ENCODE measurements at regions not wholly inside any gene's neighbourhood (a gene's known extent, or its start where the extent isn't known, plus 50 kb on each side); places are given as distances from the start of the nearest gene placed in this dataset.

DNA sequence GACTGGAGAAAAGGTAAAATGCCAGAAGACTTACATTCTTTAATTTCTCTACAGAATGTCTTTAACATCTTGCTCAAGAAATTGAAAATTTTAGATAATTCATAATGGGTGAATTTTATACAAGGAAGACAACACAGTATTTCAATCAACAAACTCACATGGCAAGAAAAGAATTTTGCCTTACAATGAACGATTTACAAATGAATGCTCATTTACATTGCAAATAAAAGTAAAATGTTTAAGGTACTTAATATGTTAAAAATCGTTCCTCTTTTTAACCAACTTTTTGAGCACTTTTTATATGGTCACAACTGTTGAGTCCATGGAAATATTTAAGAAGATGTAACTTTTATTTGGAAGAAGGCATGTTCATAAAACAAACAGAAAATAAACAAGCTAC, 174.8 kb upstream of the UBE2E2 start:
- no peak for DNase-seq (ENCODE audit: low spot score)
- H2AFZ ChIP-seq (ENCODE audit: low read length), result no peak overlapping the region
- H3K18ac ChIP-seq (ENCODE audit: low read length), result no peak overlapping the region
- no peak overlapping the region for H4K91ac ChIP-seq (ENCODE audit: low read depth, low read length, poor library complexity)
- no peak overlapping the region for H2BK5ac ChIP-seq (ENCODE audit: low read length)
- no peak overlapping the region for H3K4me2 ChIP-seq (ENCODE audit: insufficient read depth, low read length, poor library complexity, severe bottlenecking)
- no peaks in the 10 kb centered on the region for H3K36me3 ChIP-seq (replicated peaks in 1 of 2; ENCODE audit: control insufficient read depth in 2 of 2, insufficient read depth in 2 of 2, low read length in 2 of 2)
- WGBS, 2 donors (ENCODE audit: extremely low coverage in 2 of 2, insufficient read length in 2 of 2, insufficient replicate concordance in 1 of 2), result no CpG with 5 or more reads among the region's 2 CpGs
- H2BK120ac ChIP-seq (ENCODE audit: low read depth, low read length), result no peak overlapping the region
- no peak overlapping the region for H3K23ac ChIP-seq (ENCODE audit: low read depth, low read length, poor library complexity)
- H3K9ac ChIP-seq (ENCODE audit: low read depth, low read length, poor library complexity), result no peak overlapping the region
- no peak overlapping the region for H2AK5ac ChIP-seq (ENCODE audit: low read depth, low read length)
- no peaks in the 10 kb centered on the region for H3K9me3 ChIP-seq (replicated peaks in 1 of 2; ENCODE audit: control insufficient read depth in 2 of 2, insufficient read depth in 1 of 2, low read depth in 1 of 2, low read length in 2 of 2)
- H3K4ac ChIP-seq (ENCODE audit: low read length), result no peak overlapping the region
- no peak overlapping the region for H3K27ac ChIP-seq (replicated peaks; ENCODE audit: low read length)
- H3K4me3 ChIP-seq (ENCODE audit: low read length in 2 of 2), result no peak overlapping the region
- no peak overlapping the region for H3K14ac ChIP-seq (ENCODE audit: low read length)
- H3K27me3 ChIP-seq (ENCODE audit: control insufficient read depth in 3 of 3, insufficient read depth in 3 of 3, low read depth in 1 of 3, low read length in 3 of 3), result no peaks in the 10 kb centered on the region
- H3K79me1 ChIP-seq (ENCODE audit: low read depth, low read length), result no peaks in the 10 kb centered on the region
- H2BK12ac ChIP-seq (ENCODE audit: low read length), result no peak overlapping the region
- no peak overlapping the region for H2BK15ac ChIP-seq (ENCODE audit: low read length)
- no peak overlapping the region for H4K8ac ChIP-seq (ENCODE audit: low read depth, low read length)
- no peaks in the 10 kb centered on the region for H3K4me1 ChIP-seq (ENCODE audit: control insufficient read depth in 2 of 2, insufficient read depth in 1 of 2, low read depth in 1 of 2, low read length in 2 of 2)

DNA sequence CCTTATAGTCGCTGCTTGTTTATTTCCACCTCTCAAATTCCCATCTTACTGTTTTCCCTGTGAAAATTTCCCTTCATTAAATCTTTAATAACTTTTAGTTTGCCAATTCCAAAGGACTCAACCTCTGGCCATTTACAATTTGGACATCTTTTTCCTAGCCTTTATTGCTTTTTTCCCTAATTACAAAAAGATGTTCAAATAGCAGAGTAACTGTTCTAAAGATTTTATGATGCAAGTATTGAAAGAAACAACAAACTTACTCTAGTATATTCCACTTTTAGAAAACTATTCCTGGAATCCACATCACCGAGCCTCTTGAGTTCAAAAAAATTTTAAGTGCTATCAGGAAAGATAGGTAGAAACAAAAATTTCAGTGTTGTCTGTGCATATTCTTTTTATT, 174.1 kb upstream of the UBE2E2 start:
- Histone ChIP-seq H3K79me1 (ENCODE audit: low read depth, low read length) (no peaks in the 10 kb centered on the region), H2AFZ (ENCODE audit: low read length) (no peak overlapping the region), H3K9ac (ENCODE audit: low read depth, low read length, poor library complexity) (no peak overlapping the region), H2AK5ac (ENCODE audit: low read depth, low read length) (no peak overlapping the region), H4K8ac (ENCODE audit: low read depth, low read length) (no peak overlapping the region), H3K4ac (ENCODE audit: low read length) (no peak overlapping the region), H3K4me2 (ENCODE audit: insufficient read depth, low read length, poor library complexity, severe bottlenecking) (no peak overlapping the region), H2BK120ac (ENCODE audit: low read depth, low read length) (no peak overlapping the region), H3K27ac (replicated peaks; ENCODE audit: low read length) (no peak overlapping the region), H3K36me3 (replicated peaks in 1 of 2; ENCODE audit: control insufficient read depth in 2 of 2, insufficient read depth in 2 of 2, low read length in 2 of 2) (no peaks in the 10 kb centered on the region), H3K27me3 (ENCODE audit: control insufficient read depth in 3 of 3, insufficient read depth in 3 of 3, low read depth in 1 of 3, low read length in 3 of 3) (no peaks in the 10 kb centered on the region), H2BK15ac (ENCODE audit: low read length) (no peak overlapping the region), H4K91ac (ENCODE audit: low read depth, low read length, poor library complexity) (no peak overlapping the region), H3K18ac (ENCODE audit: low read length) (no peak overlapping the region), H3K23ac (ENCODE audit: low read depth, low read length, poor library complexity) (no peak overlapping the region), H2BK12ac (ENCODE audit: low read length) (no peak overlapping the region), H3K9me3 (replicated peaks in 1 of 2; ENCODE audit: control insufficient read depth in 2 of 2, insufficient read depth in 1 of 2, low read depth in 1 of 2, low read length in 2 of 2) (no peaks in the 10 kb centered on the region), H3K14ac (ENCODE audit: low read length) (no peak overlapping the region), H3K4me1 (ENCODE audit: control insufficient read depth in 2 of 2, insufficient read depth in 1 of 2, low read depth in 1 of 2, low read length in 2 of 2) (no peaks in the 10 kb centered on the region), H2BK5ac (ENCODE audit: low read length) (no peak overlapping the region), H3K4me3 (ENCODE audit: low read length in 2 of 2) (no peak overlapping the region)
- DNase-seq (ENCODE audit: low spot score), result no peak
- WGBS, 2 donors (ENCODE audit: extremely low coverage in 2 of 2, insufficient read length in 2 of 2, insufficient replicate concordance in 1 of 2), result no CpG with 5 or more reads among the region's 2 CpGs

DNA sequence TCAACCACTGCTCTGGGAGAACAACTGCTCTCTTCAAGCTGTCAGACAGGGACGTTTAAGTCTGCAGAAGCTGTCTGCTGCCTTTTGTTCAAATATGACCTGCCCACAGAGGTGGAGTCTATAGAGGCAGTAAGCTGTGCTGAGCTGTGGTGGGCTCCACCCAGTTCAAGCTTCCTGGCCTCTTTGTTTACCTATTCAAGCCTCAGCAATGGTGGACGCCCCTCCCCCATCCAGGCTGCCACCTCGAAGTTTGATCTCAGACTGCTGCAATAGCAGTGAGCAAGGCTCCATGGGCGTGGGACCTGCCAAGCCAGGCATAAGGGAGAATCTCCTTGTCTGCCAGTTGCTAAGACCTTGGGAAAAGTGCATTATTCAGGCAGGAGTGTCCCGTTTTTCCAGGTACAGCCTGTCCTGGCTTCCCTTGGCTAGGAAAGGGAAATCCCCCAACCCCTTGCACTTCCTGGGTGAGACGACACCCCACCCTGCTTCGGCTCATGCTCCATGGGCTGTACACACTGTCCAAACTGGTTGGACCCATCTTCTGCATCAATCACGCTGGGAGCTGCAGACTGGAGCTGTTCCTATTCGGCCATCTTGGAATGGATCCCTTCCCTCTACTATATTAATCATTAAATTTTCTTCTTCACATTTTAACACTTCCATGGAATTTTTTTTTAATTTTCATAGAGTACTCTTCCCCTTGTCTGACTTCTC, 167.0 kb upstream of the UBE2E2 start:
- Histone ChIP-seq H2AK5ac (ENCODE audit: low read depth, low read length) (no peak overlapping the region), H4K8ac (ENCODE audit: low read depth, low read length) (no peak overlapping the region), H3K23ac (ENCODE audit: low read depth, low read length, poor library complexity) (no peak overlapping the region), H3K27ac (replicated peaks; ENCODE audit: low read length) (peak overlapping the region; percentile 21), H3K4me3 (ENCODE audit: low read length in 2 of 2) (no peak overlapping the region), H3K4me2 (ENCODE audit: insufficient read depth, low read length, poor library complexity, severe bottlenecking) (no peak overlapping the region), H3K79me1 (ENCODE audit: low read depth, low read length) (no peaks in the 10 kb centered on the region), H3K4me1 (ENCODE audit: control insufficient read depth in 2 of 2, insufficient read depth in 1 of 2, low read depth in 1 of 2, low read length in 2 of 2) (peaks cover 3 to 6% of the 10 kb centered on the region in 2 donors), H3K36me3 (replicated peaks in 1 of 2; ENCODE audit: control insufficient read depth in 2 of 2, insufficient read depth in 2 of 2, low read length in 2 of 2) (no peaks in the 10 kb centered on the region), H3K9me3 (replicated peaks in 1 of 2; ENCODE audit: control insufficient read depth in 2 of 2, insufficient read depth in 1 of 2, low read depth in 1 of 2, low read length in 2 of 2) (no peaks in the 10 kb centered on the region), H3K27me3 (ENCODE audit: control insufficient read depth in 3 of 3, insufficient read depth in 3 of 3, low read depth in 1 of 3, low read length in 3 of 3) (no peaks in the 10 kb centered on the region), H2BK5ac (ENCODE audit: low read length) (no peak overlapping the region), H3K9ac (ENCODE audit: low read depth, low read length, poor library complexity) (no peak overlapping the region), H3K14ac (ENCODE audit: low read length) (peak overlapping the region; percentile 63), H2BK120ac (ENCODE audit: low read depth, low read length) (no peak overlapping the region), H3K18ac (ENCODE audit: low read length) (peak overlapping the region; percentile 80), H4K91ac (ENCODE audit: low read depth, low read length, poor library complexity) (no peak overlapping the region), H3K4ac (ENCODE audit: low read length) (no peak overlapping the region), H2BK15ac (ENCODE audit: low read length) (no peak overlapping the region), H2BK12ac (ENCODE audit: low read length) (no peak overlapping the region), H2AFZ (ENCODE audit: low read length) (peak overlapping the region; percentile 70)
- DNase-seq (ENCODE audit: low spot score), result peak; percentile 24
- no CpG with 5 or more reads among the region's 9 CpGs for WGBS, 2 donors (ENCODE audit: extremely low coverage in 2 of 2, insufficient read length in 2 of 2, insufficient replicate concordance in 1 of 2)

DNA sequence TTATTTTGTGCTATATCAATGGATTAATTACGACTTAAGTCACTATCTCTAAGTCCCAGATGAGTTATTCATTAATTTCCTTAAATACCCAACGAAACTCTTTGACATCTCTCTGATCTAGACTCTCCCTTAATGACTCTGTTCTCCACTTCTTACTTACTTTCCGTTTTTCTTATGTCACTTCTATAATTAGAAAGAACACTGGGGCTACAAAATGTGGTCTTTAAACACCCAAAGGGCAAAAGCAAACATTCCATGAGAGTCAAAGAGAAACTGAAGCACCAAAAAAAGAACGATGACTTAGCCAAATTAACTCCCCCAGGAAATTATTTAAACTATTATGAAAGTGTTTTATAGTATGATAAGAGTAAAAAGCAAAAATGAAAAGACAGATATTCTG, 166.4 kb upstream of the UBE2E2 start:
- Histone ChIP-seq H2BK5ac (ENCODE audit: low read length) (no peak overlapping the region), H3K27me3 (ENCODE audit: control insufficient read depth in 3 of 3, insufficient read depth in 3 of 3, low read depth in 1 of 3, low read length in 3 of 3) (no peaks in the 10 kb centered on the region)
- no peak for DNase-seq (ENCODE audit: low spot score)

More for the DNA sequence above, 166.4 kb upstream of the UBE2E2 start:
- Histone ChIP-seq H4K91ac (ENCODE audit: low read depth, low read length, poor library complexity) (no peak overlapping the region), H3K4me2 (ENCODE audit: insufficient read depth, low read length, poor library complexity, severe bottlenecking) (no peak overlapping the region), H4K8ac (ENCODE audit: low read depth, low read length) (no peak overlapping the region), H2AFZ (ENCODE audit: low read length) (no peak overlapping the region), H3K23ac (ENCODE audit: low read depth, low read length, poor library complexity) (no peak overlapping the region), H3K4me3 (ENCODE audit: low read length in 2 of 2) (no peak overlapping the region), H3K36me3 (replicated peaks in 1 of 2; ENCODE audit: control insufficient read depth in 2 of 2, insufficient read depth in 2 of 2, low read length in 2 of 2) (no peaks in the 10 kb centered on the region), H3K79me1 (ENCODE audit: low read depth, low read length) (no peaks in the 10 kb centered on the region), H3K27ac (replicated peaks; ENCODE audit: low read length) (no peak overlapping the region), H3K18ac (ENCODE audit: low read length) (no peak overlapping the region), H3K4ac (ENCODE audit: low read length) (no peak overlapping the region), H2BK12ac (ENCODE audit: low read length) (no peak overlapping the region), H3K9ac (ENCODE audit: low read depth, low read length, poor library complexity) (no peak overlapping the region), H3K9me3 (replicated peaks in 1 of 2; ENCODE audit: control insufficient read depth in 2 of 2, insufficient read depth in 1 of 2, low read depth in 1 of 2, low read length in 2 of 2) (no peaks in the 10 kb centered on the region), H2AK5ac (ENCODE audit: low read depth, low read length) (no peak overlapping the region), H3K4me1 (ENCODE audit: control insufficient read depth in 2 of 2, insufficient read depth in 1 of 2, low read depth in 1 of 2, low read length in 2 of 2) (peaks cover 3 to 6% of the 10 kb centered on the region in 2 donors), H2BK120ac (ENCODE audit: low read depth, low read length) (no peak overlapping the region), H2BK15ac (ENCODE audit: low read length) (no peak overlapping the region), H3K14ac (ENCODE audit: low read length) (no peak overlapping the region)
- no CpG with 5 or more reads among the region's 4 CpGs for WGBS, 2 donors (ENCODE audit: extremely low coverage in 2 of 2, insufficient read length in 2 of 2, insufficient replicate concordance in 1 of 2)
